Panc1 (cell line): ENCODE measurements at regions not wholly inside any gene's neighbourhood (a gene's known extent, or its start where the extent isn't known, plus 50 kb on each side); places are given as distances from the start of the nearest gene placed in this dataset.

Experiments
- POLR2AphosphoS5 ChIP-seq: IDR thresholded peaks from 2 replicates; pipeline ENCODE4 v1.6.1; 2012; ENCODE audit warnings: mild to moderate bottlenecking, low read depth, low read length, moderate library complexity
- SIN3A ChIP-seq: IDR thresholded peaks from 2 replicates; pipeline ENCODE4 v1.6.1; 2012; ENCODE audit warnings: low read depth, mild to moderate bottlenecking, low read length, moderate library complexity, borderline replicate concordance; ENCODE audit not compliant: insufficient read depth
- TF ChIP-seq, protein P1 (sequence below): fragments of 450-650 bp; IDR thresholded peaks from 2 replicates; pipeline ENCODE4 v1.5.1; 2017; ENCODE audit warnings: mild to moderate bottlenecking
- TF ChIP-seq, protein P2 (sequence below), 2 experiments: IDR thresholded peaks; 2 replicates each; pipeline ENCODE4 v1.6.1; 2011 to 2012; ENCODE audit warnings: low read depth in 2 of 2, control low read depth in 1 of 2, low read length in 1 of 2, mild to moderate bottlenecking in 1 of 2, moderate library complexity in 1 of 2; ENCODE audit not compliant: insufficient read depth in 1 of 2

DNA sequence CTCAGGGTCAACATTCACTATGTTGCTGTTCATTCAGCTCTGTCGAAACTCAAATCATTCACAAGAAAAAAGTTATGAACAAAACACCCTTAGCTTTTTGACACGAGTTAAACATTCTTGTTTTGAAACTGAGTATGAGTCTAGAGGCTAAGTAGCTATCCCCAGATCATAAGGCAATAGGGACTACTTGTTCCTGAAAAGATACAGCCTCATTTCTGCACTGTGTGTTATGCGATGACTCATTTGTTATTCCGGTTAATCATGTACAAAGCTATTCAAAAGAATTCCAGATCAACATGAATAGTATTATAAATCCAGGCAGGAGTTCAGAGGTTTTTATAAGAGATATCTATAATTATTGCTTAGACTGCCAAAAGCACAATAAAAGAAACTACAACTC is 908.0 kb downstream of the QKI start:
- TF ChIP-seq, protein P1, sequence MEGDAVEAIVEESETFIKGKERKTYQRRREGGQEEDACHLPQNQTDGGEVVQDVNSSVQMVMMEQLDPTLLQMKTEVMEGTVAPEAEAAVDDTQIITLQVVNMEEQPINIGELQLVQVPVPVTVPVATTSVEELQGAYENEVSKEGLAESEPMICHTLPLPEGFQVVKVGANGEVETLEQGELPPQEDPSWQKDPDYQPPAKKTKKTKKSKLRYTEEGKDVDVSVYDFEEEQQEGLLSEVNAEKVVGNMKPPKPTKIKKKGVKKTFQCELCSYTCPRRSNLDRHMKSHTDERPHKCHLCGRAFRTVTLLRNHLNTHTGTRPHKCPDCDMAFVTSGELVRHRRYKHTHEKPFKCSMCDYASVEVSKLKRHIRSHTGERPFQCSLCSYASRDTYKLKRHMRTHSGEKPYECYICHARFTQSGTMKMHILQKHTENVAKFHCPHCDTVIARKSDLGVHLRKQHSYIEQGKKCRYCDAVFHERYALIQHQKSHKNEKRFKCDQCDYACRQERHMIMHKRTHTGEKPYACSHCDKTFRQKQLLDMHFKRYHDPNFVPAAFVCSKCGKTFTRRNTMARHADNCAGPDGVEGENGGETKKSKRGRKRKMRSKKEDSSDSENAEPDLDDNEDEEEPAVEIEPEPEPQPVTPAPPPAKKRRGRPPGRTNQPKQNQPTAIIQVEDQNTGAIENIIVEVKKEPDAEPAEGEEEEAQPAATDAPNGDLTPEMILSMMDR = no peak
- no peak for TF ChIP-seq SIN3A
- no peak for TF ChIP-seq POLR2AphosphoS5
- TF ChIP-seq, protein P2, sequence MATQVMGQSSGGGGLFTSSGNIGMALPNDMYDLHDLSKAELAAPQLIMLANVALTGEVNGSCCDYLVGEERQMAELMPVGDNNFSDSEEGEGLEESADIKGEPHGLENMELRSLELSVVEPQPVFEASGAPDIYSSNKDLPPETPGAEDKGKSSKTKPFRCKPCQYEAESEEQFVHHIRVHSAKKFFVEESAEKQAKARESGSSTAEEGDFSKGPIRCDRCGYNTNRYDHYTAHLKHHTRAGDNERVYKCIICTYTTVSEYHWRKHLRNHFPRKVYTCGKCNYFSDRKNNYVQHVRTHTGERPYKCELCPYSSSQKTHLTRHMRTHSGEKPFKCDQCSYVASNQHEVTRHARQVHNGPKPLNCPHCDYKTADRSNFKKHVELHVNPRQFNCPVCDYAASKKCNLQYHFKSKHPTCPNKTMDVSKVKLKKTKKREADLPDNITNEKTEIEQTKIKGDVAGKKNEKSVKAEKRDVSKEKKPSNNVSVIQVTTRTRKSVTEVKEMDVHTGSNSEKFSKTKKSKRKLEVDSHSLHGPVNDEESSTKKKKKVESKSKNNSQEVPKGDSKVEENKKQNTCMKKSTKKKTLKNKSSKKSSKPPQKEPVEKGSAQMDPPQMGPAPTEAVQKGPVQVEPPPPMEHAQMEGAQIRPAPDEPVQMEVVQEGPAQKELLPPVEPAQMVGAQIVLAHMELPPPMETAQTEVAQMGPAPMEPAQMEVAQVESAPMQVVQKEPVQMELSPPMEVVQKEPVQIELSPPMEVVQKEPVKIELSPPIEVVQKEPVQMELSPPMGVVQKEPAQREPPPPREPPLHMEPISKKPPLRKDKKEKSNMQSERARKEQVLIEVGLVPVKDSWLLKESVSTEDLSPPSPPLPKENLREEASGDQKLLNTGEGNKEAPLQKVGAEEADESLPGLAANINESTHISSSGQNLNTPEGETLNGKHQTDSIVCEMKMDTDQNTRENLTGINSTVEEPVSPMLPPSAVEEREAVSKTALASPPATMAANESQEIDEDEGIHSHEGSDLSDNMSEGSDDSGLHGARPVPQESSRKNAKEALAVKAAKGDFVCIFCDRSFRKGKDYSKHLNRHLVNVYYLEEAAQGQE (IDR thresholded peaks at IDR 0.05; ENCODE audit: insufficient read depth in 1 of 2, low read depth in 2 of 2, low read length in 1 of 2) = no peak
